Ovary (tissue), 3 donors: ENCODE measurements at regions not wholly inside any gene's neighbourhood (a gene's known extent, or its start where the extent isn't known, plus 50 kb on each side); places are given as distances from the start of the nearest gene placed in this dataset.

Source experiments
- CTCF ChIP-seq, 3 donors: fragments of 450-650 bp in 2 of 3; fragments of 200-600 bp in 1 of 3; IDR thresholded peaks; one replicate each; pipeline versions ENCODE4 v1.5.1 to v1.8.0; 2016 to 2022; ENCODE audit warnings: antibody characterized with exemption in 3 of 3, mild to moderate bottlenecking in 1 of 3
- EP300 ChIP-seq: sonication (generic); formaldehyde crosslinking; IDR thresholded peaks from one replicate; pipeline ENCODE4 v1.6.1; 2017; ENCODE audit warnings: antibody characterized with exemption
- donor health status: DM: no; HTN: no; CAD: no.

DNA sequence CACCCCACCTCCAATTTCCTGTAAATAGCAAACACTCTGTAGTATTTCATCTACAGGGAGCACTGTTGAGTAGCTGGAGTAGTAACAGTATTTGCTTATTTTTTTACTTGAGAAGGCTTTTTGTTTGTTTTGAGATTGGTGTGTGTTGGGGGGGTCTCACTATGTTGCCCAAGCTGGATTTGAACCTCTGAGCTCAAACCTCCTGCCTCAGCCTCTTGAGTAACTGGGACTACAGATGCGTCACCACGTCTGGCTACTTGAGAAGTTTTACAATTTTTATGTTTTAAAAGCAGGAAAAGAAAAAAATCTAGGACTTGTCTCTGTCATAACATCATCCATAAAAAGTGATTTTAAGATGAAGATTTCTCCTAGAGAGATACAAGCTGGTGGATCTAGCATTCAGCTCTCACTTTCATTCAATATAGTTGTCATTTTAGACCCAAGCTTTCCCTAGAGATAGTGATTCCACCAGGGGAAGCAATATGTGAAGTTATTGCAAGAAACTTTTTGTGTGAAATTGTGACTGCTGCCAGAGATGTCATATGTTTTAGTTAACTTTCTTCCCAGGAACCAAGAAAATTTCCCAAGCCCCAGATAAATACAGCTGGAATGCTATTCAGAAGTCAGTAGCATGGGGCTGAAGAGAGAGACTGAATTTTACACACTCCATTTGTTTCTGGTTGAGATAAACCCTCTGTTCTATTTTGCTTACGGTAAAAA, 60.2 kb upstream of the MAP4K3 start:
- TF ChIP-seq EP300 (no peak), CTCF (IDR thresholded peaks at IDR 0.05) (peak in 1 of 3 donors; percentile 17)
